Calu3 (cell line): ENCODE measurements at regions not wholly inside any gene's neighbourhood (a gene's known extent, or its start where the extent isn't known, plus 50 kb on each side); places are given as distances from the start of the nearest gene placed in this dataset.

Experiments used
- BruUV-seq: library from RNA; stranded (reverse); fragments of 400-500 nt; replicated peaks from 2 replicates; lab custom pipeline; 2021; lab: Mats Ljungman, UMichigan
- CTCF ChIA-PET: fragments of 300-600 bp; sonication (Branson Sonifier 250); formaldehyde crosslinking; loops from one replicate; lab custom pipeline; 2022; ENCODE audit warnings: antibody characterized with exemption; lab: Charles Lee
- DNase-seq: peaks from one replicate; pipeline ENCODE4 v3.0.0; 2022
- H3K27ac Mint-ChIP-seq: one replicate; pipeline ENCODE4 v1.8.0; 2022; ENCODE audit warnings: mixed read lengths; ENCODE audit not compliant: unreplicated experiment
- H3K27me3 Mint-ChIP-seq: one replicate; pipeline ENCODE4 v1.8.0; 2022; ENCODE audit warnings: mixed read lengths; ENCODE audit not compliant: unreplicated experiment
- H3K36me3 Mint-ChIP-seq: one replicate; pipeline ENCODE4 v1.8.0; 2022; ENCODE audit warnings: mild to moderate bottlenecking, moderate library complexity, mixed read lengths; ENCODE audit not compliant: insufficient read depth, unreplicated experiment
- H3K4me1 Mint-ChIP-seq: one replicate; pipeline ENCODE4 v1.8.0; 2022; ENCODE audit warnings: mild to moderate bottlenecking, low read depth, mixed read lengths; ENCODE audit not compliant: unreplicated experiment
- H3K4me3 Mint-ChIP-seq: one replicate; pipeline ENCODE4 v1.8.0; 2022; ENCODE audit warnings: mild to moderate bottlenecking, low read depth, moderate library complexity, mixed read lengths; ENCODE audit not compliant: unreplicated experiment
- H3K9me3 Mint-ChIP-seq: one replicate; pipeline ENCODE4 v1.8.0; 2022; ENCODE audit warnings: low read depth, mixed read lengths; ENCODE audit not compliant: unreplicated experiment
- intact Hi-C: fragments of 100-400 bp; cut with micrococcal nuclease; formaldehyde crosslinking; loops from one replicate; pipeline ENCODE4 v1.10.0; 2022; ENCODE audit not compliant: unreplicated experiment
- TF ChIP-seq, protein P1 (sequence below): fragments of 200-600 bp; IDR thresholded peaks from one replicate; pipeline ENCODE4 v1.8.0; 2022; ENCODE audit warnings: antibody characterized with exemption; ENCODE audit not compliant: unreplicated experiment

DNA sequence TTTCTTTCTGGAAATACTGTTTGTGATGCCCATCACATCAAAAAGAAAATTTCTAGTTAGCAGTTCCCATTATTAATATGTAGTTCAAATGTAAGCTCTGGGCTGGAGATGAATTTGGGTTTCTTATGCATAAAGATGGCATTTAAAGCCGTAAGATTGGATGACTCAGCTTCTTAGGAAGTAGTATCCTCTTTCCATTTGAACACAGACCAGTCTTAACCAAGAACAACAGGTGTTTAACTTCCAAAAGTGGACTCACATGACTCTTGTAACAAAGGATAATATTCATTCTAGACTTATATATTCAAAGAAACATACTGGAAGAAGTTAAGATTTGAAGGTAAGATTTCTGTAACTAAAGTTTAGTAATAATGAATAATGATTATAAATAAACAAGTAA is 330.5 kb downstream of the TLR4 start:
- CTCF ChIA-PET, result no interaction called here

DNA sequence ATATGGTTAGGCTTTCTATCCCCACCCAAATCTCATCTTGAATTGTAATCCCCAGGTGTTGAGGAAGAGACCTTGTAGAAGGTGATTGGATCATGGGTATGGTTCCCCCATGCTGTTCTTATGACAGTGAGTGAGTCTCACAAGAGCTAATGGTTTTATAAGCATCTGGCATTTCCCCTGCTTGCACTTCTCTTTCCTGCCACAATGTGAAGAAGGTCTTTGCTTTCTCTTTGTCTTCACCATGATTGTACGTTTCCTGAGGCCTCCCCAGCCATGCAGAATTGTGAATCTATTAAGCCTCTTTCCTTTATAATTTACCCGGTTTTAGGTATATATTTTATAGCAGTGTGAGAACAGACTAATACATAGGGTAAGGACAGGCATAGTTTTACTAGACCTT is 334.5 kb downstream of the TLR4 start:
- CTCF ChIA-PET, result no interaction called here
- no peak overlapping the region for H3K27ac Mint-ChIP-seq
- intact Hi-C loops, result no loop called here
- no peaks in the 10 kb centered on the region for H3K27me3 Mint-ChIP-seq
- H3K36me3 Mint-ChIP-seq, result no peaks in the 10 kb centered on the region
- TF ChIP-seq, protein P1, sequence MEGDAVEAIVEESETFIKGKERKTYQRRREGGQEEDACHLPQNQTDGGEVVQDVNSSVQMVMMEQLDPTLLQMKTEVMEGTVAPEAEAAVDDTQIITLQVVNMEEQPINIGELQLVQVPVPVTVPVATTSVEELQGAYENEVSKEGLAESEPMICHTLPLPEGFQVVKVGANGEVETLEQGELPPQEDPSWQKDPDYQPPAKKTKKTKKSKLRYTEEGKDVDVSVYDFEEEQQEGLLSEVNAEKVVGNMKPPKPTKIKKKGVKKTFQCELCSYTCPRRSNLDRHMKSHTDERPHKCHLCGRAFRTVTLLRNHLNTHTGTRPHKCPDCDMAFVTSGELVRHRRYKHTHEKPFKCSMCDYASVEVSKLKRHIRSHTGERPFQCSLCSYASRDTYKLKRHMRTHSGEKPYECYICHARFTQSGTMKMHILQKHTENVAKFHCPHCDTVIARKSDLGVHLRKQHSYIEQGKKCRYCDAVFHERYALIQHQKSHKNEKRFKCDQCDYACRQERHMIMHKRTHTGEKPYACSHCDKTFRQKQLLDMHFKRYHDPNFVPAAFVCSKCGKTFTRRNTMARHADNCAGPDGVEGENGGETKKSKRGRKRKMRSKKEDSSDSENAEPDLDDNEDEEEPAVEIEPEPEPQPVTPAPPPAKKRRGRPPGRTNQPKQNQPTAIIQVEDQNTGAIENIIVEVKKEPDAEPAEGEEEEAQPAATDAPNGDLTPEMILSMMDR, result no peak
- no peaks in the 10 kb centered on the region for H3K4me1 Mint-ChIP-seq
- H3K4me3 Mint-ChIP-seq, result no peak overlapping the region
- no TSS peak for BruUV-seq
- no peak for DNase-seq
- peaks cover 7% of the 10 kb centered on the region for H3K9me3 Mint-ChIP-seq

More for the DNA sequence above, 330.5 kb downstream of the TLR4 start:
- no peak overlapping the region for H3K27ac Mint-ChIP-seq
- peaks cover 11% of the 10 kb centered on the region for H3K9me3 Mint-ChIP-seq
- no peak for DNase-seq
- H3K4me3 Mint-ChIP-seq, result no peak overlapping the region
- no peaks in the 10 kb centered on the region for H3K36me3 Mint-ChIP-seq
- intact Hi-C loops, result no loop called here
- TF ChIP-seq, protein P1, result no peak
- no peaks in the 10 kb centered on the region for H3K4me1 Mint-ChIP-seq
- no peaks in the 10 kb centered on the region for H3K27me3 Mint-ChIP-seq
- BruUV-seq, result no TSS peak

DNA sequence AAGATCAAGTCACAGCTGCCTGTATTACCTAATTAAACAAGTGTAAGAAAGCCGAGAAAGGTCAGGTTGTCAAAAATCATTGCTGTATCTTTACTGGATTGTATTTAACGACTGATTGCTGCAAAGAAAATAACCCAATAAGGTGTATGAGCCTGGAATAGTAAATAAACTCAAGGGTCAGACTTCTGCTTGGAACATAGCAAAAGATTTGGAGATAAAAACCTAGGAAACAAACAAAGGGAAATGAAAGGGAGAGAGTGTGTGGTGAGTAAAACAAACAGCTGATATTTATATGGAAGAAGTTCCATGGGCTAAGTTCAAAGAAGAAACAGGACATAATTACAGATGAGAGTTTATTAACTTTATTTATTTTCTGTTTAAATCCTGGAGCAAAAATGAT is 354.0 kb downstream of the TLR4 start:
- H3K27me3 Mint-ChIP-seq, result no peaks in the 10 kb centered on the region
- CTCF ChIA-PET, result no interaction called here
- no peak overlapping the region for H3K4me3 Mint-ChIP-seq

DNA sequence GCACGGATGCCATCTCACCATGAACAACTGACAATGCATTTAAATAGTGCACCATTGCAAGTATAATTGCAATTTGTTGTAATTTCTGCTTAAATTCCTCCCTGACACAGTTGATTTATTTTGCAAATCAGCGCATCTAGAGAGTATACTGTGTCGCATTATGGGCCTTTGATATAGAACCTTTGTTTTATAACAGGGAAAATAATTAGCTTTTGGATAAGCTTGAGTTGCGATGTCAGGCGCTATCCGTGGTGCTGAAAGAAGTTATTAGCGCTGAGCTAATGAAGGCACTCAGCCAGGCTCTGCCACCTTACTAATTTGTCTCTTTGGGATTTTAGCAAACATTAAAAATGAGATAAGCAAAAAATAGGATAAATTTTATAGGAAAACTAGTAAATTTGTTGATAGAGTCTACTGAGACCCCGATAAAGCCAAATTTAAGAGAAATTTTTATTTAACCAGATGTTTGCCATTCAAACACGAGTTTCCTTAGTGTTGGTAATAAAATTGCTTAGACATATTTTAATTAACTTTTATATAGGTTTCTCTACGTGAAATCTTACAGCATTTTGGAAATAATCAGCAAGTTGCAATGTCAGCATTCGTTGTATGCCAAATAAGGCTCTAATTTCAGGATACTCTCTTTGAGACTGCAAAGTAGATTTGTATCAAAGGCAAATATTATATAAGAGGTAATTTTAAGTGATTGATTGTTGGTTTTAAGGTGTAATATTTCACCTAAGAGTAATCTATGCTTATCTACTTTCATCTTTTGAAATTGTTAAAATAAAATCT is 355.5 kb downstream of the TLR4 start:
- TF ChIP-seq, protein P1, result no peak
- peaks cover 11% of the 10 kb centered on the region for H3K9me3 Mint-ChIP-seq
- H3K27me3 Mint-ChIP-seq, result no peaks in the 10 kb centered on the region
- H3K4me1 Mint-ChIP-seq, result no peaks in the 10 kb centered on the region
- no TSS peak for BruUV-seq
- no peak overlapping the region for H3K27ac Mint-ChIP-seq
- CTCF ChIA-PET, result no interaction called here
- DNase-seq, result no peak
- H3K4me3 Mint-ChIP-seq, result no peak overlapping the region
- intact Hi-C loops, result no loop called here
- no peaks in the 10 kb centered on the region for H3K36me3 Mint-ChIP-seq

More for the DNA sequence above, 354.0 kb downstream of the TLR4 start:
- intact Hi-C loops, result no loop called here
- no peaks in the 10 kb centered on the region for H3K4me1 Mint-ChIP-seq
- no peak overlapping the region for H3K27ac Mint-ChIP-seq
- H3K9me3 Mint-ChIP-seq, result peaks cover 15% of the 10 kb centered on the region
- H3K36me3 Mint-ChIP-seq, result no peaks in the 10 kb centered on the region
- DNase-seq, result no peak
- no TSS peak for BruUV-seq
- TF ChIP-seq, protein P1, result no peak
